ENCODE measurements at regions not wholly inside any gene's neighbourhood (a gene's known extent, or its start where the extent isn't known, plus 50 kb on each side); places are given as distances from the start of the nearest gene placed in this dataset.

DNA sequence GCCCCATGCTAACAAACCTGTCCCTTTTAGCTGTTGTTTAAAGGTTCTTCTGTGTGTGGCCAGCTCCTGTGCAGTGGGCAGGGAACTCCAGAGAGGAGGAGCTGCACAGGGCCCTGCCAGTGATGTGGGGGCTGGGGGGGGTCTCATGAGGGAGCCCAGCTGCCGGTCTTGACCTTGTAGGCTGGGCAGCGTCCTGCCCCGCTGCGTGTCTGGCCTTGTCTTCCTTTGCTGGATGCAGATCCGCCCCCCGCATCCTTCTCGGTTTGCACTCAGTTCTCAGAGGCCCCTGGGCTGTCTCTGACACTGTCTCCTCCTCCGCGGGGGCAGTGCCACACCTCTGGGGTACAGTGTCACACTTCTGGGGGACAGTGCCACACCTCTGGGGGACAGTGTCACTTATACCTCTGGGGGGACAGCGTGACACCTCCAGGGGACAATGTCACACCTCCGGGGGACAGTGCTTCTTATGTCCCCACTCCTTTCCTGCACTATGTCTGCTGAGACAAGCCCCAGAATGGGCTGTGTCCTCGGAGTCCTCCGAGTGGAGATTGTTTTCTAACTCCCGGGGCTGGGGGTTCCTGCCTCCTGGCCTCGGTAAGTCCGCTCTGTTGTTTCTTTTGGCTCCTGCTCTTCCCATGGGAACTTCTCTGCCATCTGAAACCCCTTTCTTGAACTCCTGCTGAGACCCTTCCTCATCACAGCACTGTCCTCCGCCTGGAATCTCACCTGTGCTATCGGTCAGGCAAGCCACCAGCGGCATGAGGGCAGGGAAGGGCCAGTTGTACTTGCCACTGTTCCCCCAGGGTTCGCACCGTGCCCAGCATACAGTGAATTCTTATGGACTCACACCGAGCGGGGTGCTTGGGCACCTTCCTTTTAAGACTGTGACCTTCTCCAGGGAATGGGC is 788.3 kb downstream of the TBC1D22A start:
- no peak for TF ChIP-seq EZH2phosphoT487 (IDR thresholded peaks at IDR 0.05; ENCODE audit: borderline replicate concordance, low read length)
- TF ChIP-seq, protein P1, sequence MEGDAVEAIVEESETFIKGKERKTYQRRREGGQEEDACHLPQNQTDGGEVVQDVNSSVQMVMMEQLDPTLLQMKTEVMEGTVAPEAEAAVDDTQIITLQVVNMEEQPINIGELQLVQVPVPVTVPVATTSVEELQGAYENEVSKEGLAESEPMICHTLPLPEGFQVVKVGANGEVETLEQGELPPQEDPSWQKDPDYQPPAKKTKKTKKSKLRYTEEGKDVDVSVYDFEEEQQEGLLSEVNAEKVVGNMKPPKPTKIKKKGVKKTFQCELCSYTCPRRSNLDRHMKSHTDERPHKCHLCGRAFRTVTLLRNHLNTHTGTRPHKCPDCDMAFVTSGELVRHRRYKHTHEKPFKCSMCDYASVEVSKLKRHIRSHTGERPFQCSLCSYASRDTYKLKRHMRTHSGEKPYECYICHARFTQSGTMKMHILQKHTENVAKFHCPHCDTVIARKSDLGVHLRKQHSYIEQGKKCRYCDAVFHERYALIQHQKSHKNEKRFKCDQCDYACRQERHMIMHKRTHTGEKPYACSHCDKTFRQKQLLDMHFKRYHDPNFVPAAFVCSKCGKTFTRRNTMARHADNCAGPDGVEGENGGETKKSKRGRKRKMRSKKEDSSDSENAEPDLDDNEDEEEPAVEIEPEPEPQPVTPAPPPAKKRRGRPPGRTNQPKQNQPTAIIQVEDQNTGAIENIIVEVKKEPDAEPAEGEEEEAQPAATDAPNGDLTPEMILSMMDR (IDR thresholded peaks at IDR 0.05; ENCODE audit: low read depth, low read length, poor library complexity, severe bottlenecking) = no peak
